ENCODE measurements at regions not wholly inside any gene's neighbourhood (a gene's known extent, or its start where the extent isn't known, plus 50 kb on each side); places are given as distances from the start of the nearest gene placed in this dataset.

- 54% methylated on average over 5 of the region's 5 CpGs for WGBS
- no peak for DNase-seq (ENCODE audit: low read depth in 6 of 9, low spot score in 9 of 9)
- H3K27ac ChIP-seq (ENCODE audit: low read depth in 1 of 2, low read length in 1 of 2), result no peak overlapping the region
Measured at GRCh38 chr16:73798471-73798870, 498.1 kb upstream of the PSMD7 start.

GRCh38 chr16:73797115-73797514 lies 499.5 kb upstream of the PSMD7 start:
- no peak overlapping the region for H3K4me3 ChIP-seq (ENCODE audit: low read length in 2 of 2)
- WGBS, result 95% methylated on average over 1 of the region's 1 CpG
- no peaks in the 10 kb centered on the region for H3K27me3 ChIP-seq (ENCODE audit: control insufficient read depth in 2 of 2, insufficient read depth in 1 of 2, low read length in 1 of 2)
- no peaks in the 10 kb centered on the region for H3K4me1 ChIP-seq (ENCODE audit: control insufficient read depth in 2 of 2, insufficient read depth in 2 of 2, low read length in 2 of 2)
- DNase-seq (ENCODE audit: low read depth in 6 of 9, low spot score in 9 of 9), result no peak
- no peaks in the 10 kb centered on the region for H3K9me3 ChIP-seq (ENCODE audit: control insufficient read depth in 2 of 2, insufficient read depth in 1 of 2, low read length in 1 of 2)
- no peak overlapping the region for H3K27ac ChIP-seq (ENCODE audit: low read depth in 1 of 2, low read length in 1 of 2)
- H3K36me3 ChIP-seq (ENCODE audit: control insufficient read depth in 2 of 2, insufficient read depth in 2 of 2, low read length in 1 of 2), result no peaks in the 10 kb centered on the region

More at GRCh38 chr16:73798471-73798870, 498.1 kb upstream of the PSMD7 start:
- Histone ChIP-seq H3K36me3 (ENCODE audit: control insufficient read depth in 2 of 2, insufficient read depth in 2 of 2, low read length in 1 of 2) (no peaks in the 10 kb centered on the region), H3K4me3 (ENCODE audit: low read length in 2 of 2) (no peak overlapping the region), H3K4me1 (ENCODE audit: control insufficient read depth in 2 of 2, insufficient read depth in 2 of 2, low read length in 2 of 2) (no peaks in the 10 kb centered on the region), H3K27me3 (ENCODE audit: control insufficient read depth in 2 of 2, insufficient read depth in 1 of 2, low read length in 1 of 2) (no peaks in the 10 kb centered on the region), H3K9me3 (ENCODE audit: control insufficient read depth in 2 of 2, insufficient read depth in 1 of 2, low read length in 1 of 2) (no peaks in the 10 kb centered on the region)

- Histone ChIP-seq H3K36me3 (ENCODE audit: control insufficient read depth in 2 of 2, insufficient read depth in 2 of 2, low read length in 1 of 2) (no peaks in the 10 kb centered on the region), H3K27ac (ENCODE audit: low read depth in 1 of 2, low read length in 1 of 2) (no peak overlapping the region), H3K4me1 (ENCODE audit: control insufficient read depth in 2 of 2, insufficient read depth in 2 of 2, low read length in 2 of 2) (no peaks in the 10 kb centered on the region), H3K9me3 (ENCODE audit: control insufficient read depth in 2 of 2, insufficient read depth in 1 of 2, low read length in 1 of 2) (no peaks in the 10 kb centered on the region), H3K4me3 (ENCODE audit: low read length in 2 of 2) (no peak overlapping the region), H3K27me3 (ENCODE audit: control insufficient read depth in 2 of 2, insufficient read depth in 1 of 2, low read length in 1 of 2) (no peaks in the 10 kb centered on the region)
- 87% methylated on average over 4 of the region's 4 CpGs for WGBS
- no peak for DNase-seq (ENCODE audit: low read depth in 6 of 9, low spot score in 9 of 9)
Measured at GRCh38 chr16:73796241-73796640, 500.4 kb upstream of the PSMD7 start.

- Histone ChIP-seq H3K4me1 (ENCODE audit: control insufficient read depth in 2 of 2, insufficient read depth in 2 of 2, low read length in 2 of 2) (no peaks in the 10 kb centered on the region), H3K36me3 (ENCODE audit: control insufficient read depth in 2 of 2, insufficient read depth in 2 of 2, low read length in 1 of 2) (no peaks in the 10 kb centered on the region), H3K27me3 (ENCODE audit: control insufficient read depth in 2 of 2, insufficient read depth in 1 of 2, low read length in 1 of 2) (no peaks in the 10 kb centered on the region), H3K4me3 (ENCODE audit: low read length in 2 of 2) (no peak overlapping the region), H3K9me3 (ENCODE audit: control insufficient read depth in 2 of 2, insufficient read depth in 1 of 2, low read length in 1 of 2) (no peaks in the 10 kb centered on the region), H3K27ac (ENCODE audit: low read depth in 1 of 2, low read length in 1 of 2) (peak overlapping the region in 1 of 2 donors; percentile 35)
- WGBS, result 80% methylated on average over 3 of the region's 3 CpGs
- peak in 1 of 9 donors; percentile 1 for DNase-seq (ENCODE audit: low read depth in 6 of 9, low spot score in 9 of 9)
Measured at GRCh38 chr16:73794994-73795393, 501.6 kb upstream of the PSMD7 start.

- H3K27me3 ChIP-seq (ENCODE audit: control insufficient read depth in 2 of 2, insufficient read depth in 1 of 2, low read length in 1 of 2), result no peaks in the 10 kb centered on the region
- no peaks in the 10 kb centered on the region for H3K36me3 ChIP-seq (ENCODE audit: control insufficient read depth in 2 of 2, insufficient read depth in 2 of 2, low read length in 1 of 2)
- no peak for DNase-seq (ENCODE audit: low read depth in 6 of 9, low spot score in 9 of 9)
- H3K4me1 ChIP-seq (ENCODE audit: control insufficient read depth in 2 of 2, insufficient read depth in 2 of 2, low read length in 2 of 2), result no peaks in the 10 kb centered on the region
- WGBS, result 85% methylated on average over 11 of the region's 11 CpGs
- H3K9me3 ChIP-seq (ENCODE audit: control insufficient read depth in 2 of 2, insufficient read depth in 1 of 2, low read length in 1 of 2), result no peaks in the 10 kb centered on the region
- no peak overlapping the region for H3K27ac ChIP-seq (ENCODE audit: low read depth in 1 of 2, low read length in 1 of 2)
- H3K4me3 ChIP-seq (ENCODE audit: low read length in 2 of 2), result no peak overlapping the region
Measured at GRCh38 chr16:73793871-73794437, 502.7 kb upstream of the PSMD7 start.

- no peaks in the 10 kb centered on the region for H3K9me3 ChIP-seq (ENCODE audit: control insufficient read depth in 2 of 2, insufficient read depth in 1 of 2, low read length in 1 of 2)
- H3K27ac ChIP-seq (ENCODE audit: low read depth in 1 of 2, low read length in 1 of 2), result no peak overlapping the region
- H3K27me3 ChIP-seq (ENCODE audit: control insufficient read depth in 2 of 2, insufficient read depth in 1 of 2, low read length in 1 of 2), result no peaks in the 10 kb centered on the region
- 82% methylated on average over 4 of the region's 4 CpGs for WGBS
- H3K4me3 ChIP-seq (ENCODE audit: low read length in 2 of 2), result no peak overlapping the region
- H3K36me3 ChIP-seq (ENCODE audit: control insufficient read depth in 2 of 2, insufficient read depth in 2 of 2, low read length in 1 of 2), result no peaks in the 10 kb centered on the region
- no peaks in the 10 kb centered on the region for H3K4me1 ChIP-seq (ENCODE audit: control insufficient read depth in 2 of 2, insufficient read depth in 2 of 2, low read length in 2 of 2)
- no peak for DNase-seq (ENCODE audit: low read depth in 6 of 9, low spot score in 9 of 9)
Measured at GRCh38 chr16:73793260-73793659, 503.4 kb upstream of the PSMD7 start.

- Histone ChIP-seq H3K9me3 (ENCODE audit: control insufficient read depth in 2 of 2, insufficient read depth in 1 of 2, low read length in 1 of 2) (no peaks in the 10 kb centered on the region), H3K27me3 (ENCODE audit: control insufficient read depth in 2 of 2, insufficient read depth in 1 of 2, low read length in 1 of 2) (no peaks in the 10 kb centered on the region), H3K4me1 (ENCODE audit: control insufficient read depth in 2 of 2, insufficient read depth in 2 of 2, low read length in 2 of 2) (no peaks in the 10 kb centered on the region), H3K36me3 (ENCODE audit: control insufficient read depth in 2 of 2, insufficient read depth in 2 of 2, low read length in 1 of 2) (no peaks in the 10 kb centered on the region), H3K27ac (ENCODE audit: low read depth in 1 of 2, low read length in 1 of 2) (no peak overlapping the region), H3K4me3 (ENCODE audit: low read length in 2 of 2) (no peak overlapping the region)
- WGBS, result 83% methylated on average over 15 of the region's 15 CpGs
- no peak for DNase-seq (ENCODE audit: low read depth in 6 of 9, low spot score in 9 of 9)
Measured at GRCh38 chr16:73792199-73793020, 504.2 kb upstream of the PSMD7 start.

- Histone ChIP-seq H3K9me3 (ENCODE audit: control insufficient read depth in 2 of 2, insufficient read depth in 1 of 2, low read length in 1 of 2) (no peaks in the 10 kb centered on the region), H3K4me1 (ENCODE audit: control insufficient read depth in 2 of 2, insufficient read depth in 2 of 2, low read length in 2 of 2) (no peaks in the 10 kb centered on the region), H3K27me3 (ENCODE audit: control insufficient read depth in 2 of 2, insufficient read depth in 1 of 2, low read length in 1 of 2) (no peaks in the 10 kb centered on the region), H3K4me3 (ENCODE audit: low read length in 2 of 2) (no peak overlapping the region), H3K27ac (ENCODE audit: low read depth in 1 of 2, low read length in 1 of 2) (no peak overlapping the region), H3K36me3 (ENCODE audit: control insufficient read depth in 2 of 2, insufficient read depth in 2 of 2, low read length in 1 of 2) (no peaks in the 10 kb centered on the region)
- no peak for DNase-seq (ENCODE audit: low read depth in 6 of 9, low spot score in 9 of 9)
- 85% methylated on average over 3 of the region's 3 CpGs for WGBS
Measured at GRCh38 chr16:73781297-73781696, 515.3 kb upstream of the PSMD7 start.

GRCh38 chr16:73778887-73779286 lies 517.7 kb upstream of the PSMD7 start:
- 93% methylated on average over 5 of the region's 5 CpGs for WGBS
- no peaks in the 10 kb centered on the region for H3K9me3 ChIP-seq (ENCODE audit: control insufficient read depth in 2 of 2, insufficient read depth in 1 of 2, low read length in 1 of 2)
- no peak for DNase-seq (ENCODE audit: low read depth in 6 of 9, low spot score in 9 of 9)
- H3K27ac ChIP-seq (ENCODE audit: low read depth in 1 of 2, low read length in 1 of 2), result no peak overlapping the region
- no peaks in the 10 kb centered on the region for H3K4me1 ChIP-seq (ENCODE audit: control insufficient read depth in 2 of 2, insufficient read depth in 2 of 2, low read length in 2 of 2)
- H3K27me3 ChIP-seq (ENCODE audit: control insufficient read depth in 2 of 2, insufficient read depth in 1 of 2, low read length in 1 of 2), result no peaks in the 10 kb centered on the region
- no peak overlapping the region for H3K4me3 ChIP-seq (ENCODE audit: low read length in 2 of 2)
- H3K36me3 ChIP-seq (ENCODE audit: control insufficient read depth in 2 of 2, insufficient read depth in 2 of 2, low read length in 1 of 2), result no peaks in the 10 kb centered on the region

All from thymus (tissue), 11 donors.